Ovary (tissue), 7 donors: ENCODE measurements at regions not wholly inside any gene's neighbourhood (a gene's known extent, or its start where the extent isn't known, plus 50 kb on each side); places are given as distances from the start of the nearest gene placed in this dataset.
"Not testable (repeated sequence)": the region's sequence is repeated elsewhere in the genome, so short reads cannot be mapped to it uniquely, and the experiment has no call there.

Experiments used
- DNase-seq, 5 donors: peaks; one replicate each; pipeline ENCODE4 v3.0.0-alpha.2; 2019 to 2020
- H3K27ac ChIP-seq, 2 donors: fragments of 200-600 bp; one replicate each; pipeline versions ENCODE4 v1.5.1 to v1.8.0; 2019 to 2022
- H3K27me3 ChIP-seq: fragments of 200-600 bp; one replicate; pipeline ENCODE4 v1.8.0; 2022
- H3K36me3 ChIP-seq: fragments of 200-600 bp; sonication (generic); one replicate; pipeline ENCODE4 v1.5.1; 2019
- H3K4me1 ChIP-seq: one replicate; pipeline ENCODE4 v1.8.1; 2013; ENCODE audit warnings: mild to moderate bottlenecking, moderate library complexity; ENCODE audit not compliant: insufficient read depth
- H3K4me3 ChIP-seq: fragments of 200-600 bp; sonication (generic); one replicate; pipeline ENCODE4 v1.5.1; 2017
- H3K9me3 ChIP-seq, 2 donors: fragments of 200-600 bp in 1 of 2; sonication (generic) in 1 of 2; one replicate each; pipeline versions ENCODE4 v1.5.1 to v1.8.1; 2013 to 2019; ENCODE audit warnings: mild to moderate bottlenecking in 1 of 2, moderate library complexity in 1 of 2
- EP300 ChIP-seq: sonication (generic); formaldehyde crosslinking; IDR thresholded peaks from one replicate; pipeline ENCODE4 v1.6.1; 2017; ENCODE audit warnings: antibody characterized with exemption
- POLR2A ChIP-seq: fragments of 450-650 bp; IDR thresholded peaks from one replicate; pipeline ENCODE4 v1.6.1; 2017; ENCODE audit warnings: antibody characterized with exemption, mild to moderate bottlenecking, moderate library complexity
- WGBS, 3 donors: extraction: QIAGEN DNeasy Blood & Tissue Kit in 1 of 3; methylation state at CpG; one replicate each; pipeline versions ENCODE4 v1.1.5 to v1.1.7; 2013 to 2017; 5-methylcytosine and 5-hydroxymethylcytosine counted together
- intact Hi-C, 4 donors: fragments of 100-400 bp; cut with DNase I; formaldehyde crosslinking; loops; one replicate each; pipeline versions ENCODE4 v1.11.0 to v1.15.1; 2022 to 2023
- TF ChIP-seq, protein P1 (sequence below), 3 donors: fragments of 450-650 bp in 2 of 3; fragments of 200-600 bp in 1 of 3; IDR thresholded peaks; one replicate each; pipeline versions ENCODE4 v1.5.1 to v1.8.0; 2016 to 2022; ENCODE audit warnings: antibody characterized with exemption in 3 of 3, mild to moderate bottlenecking in 1 of 3
- donor health status: DM: no; HTN: no; CAD: no; lungs with moderate emphysema.
- donor health status: DM: no; HTN: no; CAD: no.
- donor health status: Bipolar disorder and iron deficiency.
- donor health status: DM: no; HTN: no; CAD: no.
- donor health status: DM: yes; HTN: yes; CAD: no.

DNA sequence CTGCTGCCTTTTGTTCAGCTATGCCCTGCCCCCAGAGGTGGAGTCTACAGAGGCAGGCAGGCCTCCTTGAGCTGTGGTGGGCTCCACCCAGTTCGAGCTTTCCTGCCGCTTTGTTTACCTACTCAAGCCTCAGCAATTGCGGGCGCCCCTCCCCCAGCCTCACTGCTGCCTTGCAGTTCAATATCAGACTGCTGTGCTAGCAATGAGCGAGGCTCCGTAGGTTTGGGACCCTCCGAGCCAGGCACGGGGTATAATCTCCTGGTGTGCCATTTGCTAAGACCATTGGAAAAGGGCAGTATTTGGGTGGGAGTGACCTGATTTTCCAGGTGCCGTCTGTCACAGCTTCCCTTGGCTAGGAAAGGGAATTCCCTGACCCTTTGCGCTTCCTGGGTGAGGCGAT, 51.9 kb downstream of the DIPK2A start:
- H3K9me3 ChIP-seq, H3K27ac ChIP-seq, H3K27me3 ChIP-seq, H3K4me3 ChIP-seq, DNase-seq, H3K4me1 ChIP-seq, intact Hi-C loops, H3K36me3 ChIP-seq: not testable (repeated sequence)
- WGBS, 3 donors, result 91 to 98% (median 96%) methylated on average over 9 to 11 of the region's 11 CpGs

DNA sequence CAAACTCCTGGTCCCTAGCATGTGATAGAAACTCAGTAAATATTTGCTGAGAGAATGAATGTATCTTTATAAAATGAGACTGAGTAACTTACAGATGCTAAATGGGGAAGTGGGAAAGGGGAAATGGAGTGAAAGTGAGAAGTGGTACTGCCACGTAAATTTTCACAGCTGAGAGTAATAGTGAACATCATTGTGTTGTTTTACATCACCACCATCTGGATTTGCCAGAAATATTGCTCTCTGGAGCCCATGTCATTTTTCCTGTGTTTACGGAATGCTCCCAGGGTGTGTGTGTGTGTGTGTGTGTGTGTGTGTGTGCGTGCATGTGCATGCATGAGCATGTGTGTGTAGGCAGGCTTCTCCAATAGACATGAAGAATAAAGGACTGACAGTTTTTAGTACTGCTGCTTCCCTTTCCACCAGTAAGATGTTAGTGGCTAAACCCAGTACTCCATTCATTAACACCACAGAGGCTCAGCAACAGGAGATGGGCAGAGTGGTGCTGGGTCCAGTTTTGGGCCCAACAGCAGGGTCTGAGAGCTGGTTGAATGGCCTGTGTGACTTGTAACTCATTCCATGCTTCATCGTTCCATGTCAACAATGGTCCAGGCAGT, 57.3 kb downstream of the DIPK2A start:
- Histone ChIP-seq H3K4me3 (no peak overlapping the region), H3K27ac (no peak overlapping the region), H3K36me3 (no peaks in the 10 kb centered on the region), H3K4me1 (peaks cover 3% of the 10 kb centered on the region), H3K9me3 (no peaks in the 10 kb centered on the region), H3K27me3 (no peaks in the 10 kb centered on the region)
- intact Hi-C loops, result no loop called here
- WGBS, 3 donors, result 92 to 94% (median 92%) methylated on average over 4 of the region's 4 CpGs
- no peak for DNase-seq
- TF ChIP-seq, protein P1, sequence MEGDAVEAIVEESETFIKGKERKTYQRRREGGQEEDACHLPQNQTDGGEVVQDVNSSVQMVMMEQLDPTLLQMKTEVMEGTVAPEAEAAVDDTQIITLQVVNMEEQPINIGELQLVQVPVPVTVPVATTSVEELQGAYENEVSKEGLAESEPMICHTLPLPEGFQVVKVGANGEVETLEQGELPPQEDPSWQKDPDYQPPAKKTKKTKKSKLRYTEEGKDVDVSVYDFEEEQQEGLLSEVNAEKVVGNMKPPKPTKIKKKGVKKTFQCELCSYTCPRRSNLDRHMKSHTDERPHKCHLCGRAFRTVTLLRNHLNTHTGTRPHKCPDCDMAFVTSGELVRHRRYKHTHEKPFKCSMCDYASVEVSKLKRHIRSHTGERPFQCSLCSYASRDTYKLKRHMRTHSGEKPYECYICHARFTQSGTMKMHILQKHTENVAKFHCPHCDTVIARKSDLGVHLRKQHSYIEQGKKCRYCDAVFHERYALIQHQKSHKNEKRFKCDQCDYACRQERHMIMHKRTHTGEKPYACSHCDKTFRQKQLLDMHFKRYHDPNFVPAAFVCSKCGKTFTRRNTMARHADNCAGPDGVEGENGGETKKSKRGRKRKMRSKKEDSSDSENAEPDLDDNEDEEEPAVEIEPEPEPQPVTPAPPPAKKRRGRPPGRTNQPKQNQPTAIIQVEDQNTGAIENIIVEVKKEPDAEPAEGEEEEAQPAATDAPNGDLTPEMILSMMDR (IDR thresholded peaks at IDR 0.05), result no peak
- TF ChIP-seq EP300 (no peak), POLR2A (no peak)

DNA sequence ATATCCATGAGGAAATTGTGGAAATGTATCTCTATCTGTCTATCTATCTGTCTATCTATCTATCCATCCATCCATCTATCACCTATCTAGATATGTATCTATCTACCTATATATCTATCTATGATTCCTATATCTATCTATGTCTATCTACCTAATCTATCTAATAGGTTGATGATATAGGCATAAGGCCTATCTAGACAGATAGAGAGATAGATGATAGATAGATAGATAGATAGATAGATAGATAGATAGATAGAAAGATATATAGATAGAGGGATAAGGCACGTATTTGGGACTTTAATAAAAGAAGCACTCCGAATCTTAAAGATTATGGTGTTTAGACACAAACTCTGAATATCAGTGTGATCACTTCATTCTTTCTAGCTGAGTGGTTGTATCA, 58.1 kb downstream of the DIPK2A start:
- Histone ChIP-seq H3K27ac (no peak overlapping the region), H3K9me3 (no peaks in the 10 kb centered on the region), H3K4me3 (no peak overlapping the region), H3K4me1 (peaks cover 3% of the 10 kb centered on the region), H3K36me3 (no peaks in the 10 kb centered on the region), H3K27me3 (no peaks in the 10 kb centered on the region)
- DNase-seq, result no peak
- 95 to 97% (median 96%) methylated on average over 2 of the region's 2 CpGs for WGBS, 3 donors
- intact Hi-C loops, result no loop called here
- TF ChIP-seq EP300 (no peak), POLR2A (no peak)
- TF ChIP-seq, protein P1 (IDR thresholded peaks at IDR 0.05), result no peak

DNA sequence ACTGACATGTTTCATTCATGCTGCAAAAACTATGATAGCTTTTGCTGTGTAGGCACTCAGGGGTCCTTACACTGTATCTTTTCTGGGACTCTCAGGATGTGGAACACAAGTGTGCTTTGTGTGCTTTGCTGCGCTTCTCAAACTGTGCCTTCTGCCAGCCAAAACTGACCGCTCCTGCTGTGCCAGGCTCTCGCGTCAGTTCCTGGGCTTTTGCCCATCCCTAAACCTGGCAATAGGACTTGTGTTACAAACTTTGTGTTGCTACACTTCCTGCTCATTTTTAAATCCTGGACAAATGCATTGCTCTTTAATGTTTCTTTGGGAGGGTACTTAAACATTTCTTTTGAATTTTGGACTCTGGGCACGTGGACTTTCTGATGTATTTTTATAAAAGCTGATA, 60.3 kb downstream of the DIPK2A start:
- peaks cover 3% of the 10 kb centered on the region for H3K4me1 ChIP-seq
- no peaks in the 10 kb centered on the region for H3K36me3 ChIP-seq
- 55 to 72% (median 71%) methylated on average over 5 of the region's 5 CpGs for WGBS, 3 donors
- TF ChIP-seq, protein P1 (IDR thresholded peaks at IDR 0.05), result no peak
- TF ChIP-seq POLR2A, result no peak
- TF ChIP-seq EP300, result no peak
- intact Hi-C loops, result no loop called here
- H3K9me3 ChIP-seq, result no peaks in the 10 kb centered on the region
- no peaks in the 10 kb centered on the region for H3K27me3 ChIP-seq
- H3K27ac ChIP-seq, result no peak overlapping the region
- peak; percentile 12 to 63 (median 38) for DNase-seq
- no peak overlapping the region for H3K4me3 ChIP-seq

DNA sequence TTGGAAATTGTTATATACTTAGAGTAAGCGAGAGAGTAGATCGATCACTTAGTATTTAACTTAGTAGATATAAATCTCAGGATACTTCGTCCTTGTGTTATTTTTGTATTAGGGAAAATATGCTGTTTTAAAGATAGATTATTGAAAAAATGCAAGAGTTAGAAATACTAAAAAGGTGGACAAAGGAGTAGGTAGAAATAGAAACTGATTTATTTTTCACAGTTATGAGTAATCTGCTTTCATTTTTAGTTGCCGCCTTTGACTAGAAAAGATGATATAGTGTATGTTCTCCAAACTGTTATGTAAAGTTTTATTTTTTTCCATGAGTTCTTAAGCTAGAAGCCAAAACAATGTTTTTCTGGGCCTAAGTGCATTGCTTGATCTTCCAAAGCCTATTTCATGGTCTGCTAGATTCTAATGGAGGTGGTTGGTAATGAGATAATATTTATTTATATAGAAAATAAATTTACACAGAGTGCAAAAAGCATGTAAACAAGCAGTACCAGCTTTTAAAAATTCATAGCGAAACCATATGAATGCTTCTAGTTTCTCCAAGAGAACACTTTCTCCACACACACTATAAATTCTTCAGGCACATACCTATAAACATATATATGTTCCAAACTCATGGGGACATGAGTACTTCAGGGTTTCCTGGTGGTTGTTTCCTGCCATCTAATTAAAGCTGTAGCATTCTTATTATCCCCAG, 61.1 kb downstream of the DIPK2A start:
- no peaks in the 10 kb centered on the region for H3K27me3 ChIP-seq
- WGBS, 3 donors, result 62 to 71% (median 66%) methylated on average over 5 of the region's 5 CpGs
- H3K4me3 ChIP-seq, result no peak overlapping the region
- intact Hi-C loops, result no loop called here
- H3K4me1 ChIP-seq, result peaks cover 3% of the 10 kb centered on the region
- TF ChIP-seq, protein P1 (IDR thresholded peaks at IDR 0.05), result no peak
- TF ChIP-seq EP300 (no peak), POLR2A (no peak)
- H3K36me3 ChIP-seq, result no peaks in the 10 kb centered on the region
- H3K27ac ChIP-seq, result no peak overlapping the region
- no peak for DNase-seq
- H3K9me3 ChIP-seq, result no peaks in the 10 kb centered on the region
